ENCODE measurements at regions not wholly inside any gene's neighbourhood (a gene's known extent, or its start where the extent isn't known, plus 50 kb on each side); places are given as distances from the start of the nearest gene placed in this dataset.

DNA sequence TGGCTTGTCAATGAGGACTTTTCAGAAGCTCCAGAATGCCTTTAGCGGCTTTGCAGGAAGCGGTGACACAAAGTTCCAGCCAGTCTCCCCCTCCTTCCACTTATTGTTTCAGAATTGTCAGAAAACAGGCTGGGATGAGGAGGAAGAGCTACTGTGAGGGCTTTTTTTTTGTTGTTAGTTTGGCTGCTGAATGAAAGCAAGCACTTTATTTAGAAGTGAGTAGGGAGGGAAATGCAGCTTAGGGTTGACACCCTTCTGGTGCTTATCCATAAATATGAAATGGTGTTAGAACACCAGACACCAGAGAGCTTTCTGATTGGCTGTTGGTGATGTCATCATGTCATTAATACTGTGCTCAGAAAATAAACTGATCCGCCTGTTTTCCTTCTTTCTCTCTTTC, 251.5 kb downstream of the SOX4 start:
- FAIRE-seq (no peak), DNase-seq (ENCODE audit: low read depth) (no peak)
- Histone ChIP-seq H3K4me1 (ENCODE audit: insufficient read depth, low read length) (peaks cover 11% of the 10 kb centered on the region), H3K9ac (ENCODE audit: low read length) (no peak overlapping the region), H4K20me1 (ENCODE audit: insufficient read depth, low read length) (no peaks in the 10 kb centered on the region), H3K79me2 (ENCODE audit: insufficient read depth, low read length) (no peaks in the 10 kb centered on the region), H2AFZ (ENCODE audit: low read depth, low read length) (no peak overlapping the region), H3K4me2 (ENCODE audit: low read length) (no peak overlapping the region), H3K27me3 (ENCODE audit: insufficient read depth, low read length) (no peaks in the 10 kb centered on the region), H3K9me3 (ENCODE audit: insufficient read depth, low read depth, low read length) (no peaks in the 10 kb centered on the region), H3K36me3 (ENCODE audit: insufficient read depth, low read length) (no peaks in the 10 kb centered on the region), H3K27ac (ENCODE audit: low read depth, low read length) (no peak overlapping the region), H3K4me3 (ENCODE audit: insufficient read depth, low read depth, low read length) (no peak overlapping the region)
- Mint-ChIP-seq H3K4me3 (ENCODE audit: unreplicated experiment) (no peak overlapping the region), H3K36me3 (ENCODE audit: low read depth, unreplicated experiment) (peaks cover 13% of the 10 kb centered on the region), H3K27me3 (ENCODE audit: low read depth, unreplicated experiment) (no peaks in the 10 kb centered on the region), H3K27ac (ENCODE audit: unreplicated experiment) (peak overlapping the region; percentile 66), H3K9me3 (ENCODE audit: unreplicated experiment) (peaks cover 2% of the 10 kb centered on the region), H3K4me1 (ENCODE audit: low read depth, unreplicated experiment) (peaks cover 49% of the 10 kb centered on the region)
- TF ChIP-seq, protein P1, sequence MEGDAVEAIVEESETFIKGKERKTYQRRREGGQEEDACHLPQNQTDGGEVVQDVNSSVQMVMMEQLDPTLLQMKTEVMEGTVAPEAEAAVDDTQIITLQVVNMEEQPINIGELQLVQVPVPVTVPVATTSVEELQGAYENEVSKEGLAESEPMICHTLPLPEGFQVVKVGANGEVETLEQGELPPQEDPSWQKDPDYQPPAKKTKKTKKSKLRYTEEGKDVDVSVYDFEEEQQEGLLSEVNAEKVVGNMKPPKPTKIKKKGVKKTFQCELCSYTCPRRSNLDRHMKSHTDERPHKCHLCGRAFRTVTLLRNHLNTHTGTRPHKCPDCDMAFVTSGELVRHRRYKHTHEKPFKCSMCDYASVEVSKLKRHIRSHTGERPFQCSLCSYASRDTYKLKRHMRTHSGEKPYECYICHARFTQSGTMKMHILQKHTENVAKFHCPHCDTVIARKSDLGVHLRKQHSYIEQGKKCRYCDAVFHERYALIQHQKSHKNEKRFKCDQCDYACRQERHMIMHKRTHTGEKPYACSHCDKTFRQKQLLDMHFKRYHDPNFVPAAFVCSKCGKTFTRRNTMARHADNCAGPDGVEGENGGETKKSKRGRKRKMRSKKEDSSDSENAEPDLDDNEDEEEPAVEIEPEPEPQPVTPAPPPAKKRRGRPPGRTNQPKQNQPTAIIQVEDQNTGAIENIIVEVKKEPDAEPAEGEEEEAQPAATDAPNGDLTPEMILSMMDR (IDR thresholded peaks at IDR 0.05; ENCODE audit: insufficient read depth, low read depth, low read length): no peak
- TF ChIP-seq EZH2 (IDR thresholded peaks at IDR 0.05; ENCODE audit: insufficient read depth, low read length): no peak

DNA sequence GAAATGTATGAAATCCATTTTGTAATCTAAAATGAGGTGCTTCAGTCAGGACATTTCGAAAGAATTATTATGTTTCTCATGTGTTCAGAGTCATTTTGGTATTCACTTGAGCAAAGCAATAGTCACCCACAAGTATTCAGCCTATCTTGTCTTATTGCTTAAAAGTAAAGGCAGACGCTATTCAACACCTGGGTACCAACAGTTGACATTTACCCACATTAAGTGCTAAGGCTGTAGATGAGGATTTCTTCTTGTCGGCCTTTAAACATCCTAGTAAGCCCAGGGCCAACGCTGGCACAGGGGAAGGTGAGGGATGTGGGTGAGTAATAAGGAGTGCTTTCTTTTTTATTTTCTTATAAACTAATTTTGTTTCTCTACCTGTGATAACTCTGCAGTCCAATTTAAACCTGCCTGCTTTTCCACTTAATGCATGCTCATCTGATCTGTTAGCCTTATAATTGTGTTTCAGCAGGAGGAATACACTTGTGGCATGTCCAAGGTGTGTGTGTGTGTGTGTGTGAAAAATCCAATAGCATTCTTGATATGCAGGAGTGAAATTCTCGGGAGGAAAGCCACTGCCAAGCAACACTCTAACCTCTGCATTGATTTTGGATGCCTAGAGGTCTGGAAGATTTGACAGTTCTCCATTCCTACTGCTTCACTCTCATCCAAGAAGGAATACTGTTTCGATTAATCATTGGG, 252.0 kb downstream of the SOX4 start:
- no peaks in the 10 kb centered on the region for H3K27me3 Mint-ChIP-seq (ENCODE audit: low read depth, unreplicated experiment)
- peaks cover 47% of the 10 kb centered on the region for H3K4me1 Mint-ChIP-seq (ENCODE audit: low read depth, unreplicated experiment)
- no peak overlapping the region for H3K4me3 Mint-ChIP-seq (ENCODE audit: unreplicated experiment)
- no peak for FAIRE-seq
- H3K36me3 Mint-ChIP-seq (ENCODE audit: low read depth, unreplicated experiment): peaks cover 14% of the 10 kb centered on the region
- Histone ChIP-seq H2AFZ (ENCODE audit: low read depth, low read length) (no peak overlapping the region), H3K27me3 (ENCODE audit: insufficient read depth, low read length) (no peaks in the 10 kb centered on the region), H3K4me1 (ENCODE audit: insufficient read depth, low read length) (peaks cover 5% of the 10 kb centered on the region), H3K27ac (ENCODE audit: low read depth, low read length) (no peak overlapping the region), H3K9me3 (ENCODE audit: insufficient read depth, low read depth, low read length) (no peaks in the 10 kb centered on the region), H3K4me2 (ENCODE audit: low read length) (no peak overlapping the region), H3K36me3 (ENCODE audit: insufficient read depth, low read length) (no peaks in the 10 kb centered on the region), H3K9ac (ENCODE audit: low read length) (no peak overlapping the region), H3K4me3 (ENCODE audit: insufficient read depth, low read depth, low read length) (no peak overlapping the region), H4K20me1 (ENCODE audit: insufficient read depth, low read length) (no peaks in the 10 kb centered on the region), H3K79me2 (ENCODE audit: insufficient read depth, low read length) (no peaks in the 10 kb centered on the region)
- peaks cover 2% of the 10 kb centered on the region for H3K9me3 Mint-ChIP-seq (ENCODE audit: unreplicated experiment)
- TF ChIP-seq, protein P1 (IDR thresholded peaks at IDR 0.05; ENCODE audit: insufficient read depth, low read depth, low read length): no peak
- TF ChIP-seq EZH2 (IDR thresholded peaks at IDR 0.05; ENCODE audit: insufficient read depth, low read length): no peak
- DNase-seq (ENCODE audit: low read depth): no peak
- peak overlapping the region; percentile 66 for H3K27ac Mint-ChIP-seq (ENCODE audit: unreplicated experiment)
